GM23338 (cell line): ENCODE measurements at regions not wholly inside any gene's neighbourhood (a gene's known extent, or its start where the extent isn't known, plus 50 kb on each side); places are given as distances from the start of the nearest gene placed in this dataset.

ENCODE experiments used
- ATAC-seq: fragments of 200-7000 bp; cut with Tn5 transposase; 3 replicates; pipeline ENCODE4 v1.9.1; 2020
- DNase-seq: peaks from one replicate; pipeline ENCODE4 v3.0.0-alpha.2; 2015; ENCODE audit warnings: low spot score
- H2AFZ ChIP-seq: fragments of 200-600 bp; sonication (generic); 2 replicates; pipeline ENCODE4 v1.8.0; 2016; ENCODE audit warnings: antibody characterized with exemption, mild to moderate bottlenecking, moderate library complexity
- H3F3A ChIP-seq: fragments of 200-600 bp; sonication (generic); replicated peaks from 2 replicates; pipeline ENCODE4 v1.8.0; 2017; ENCODE audit warnings: antibody characterized with exemption, mixed run types, low read depth
- H3K27ac ChIP-seq: fragments of 200-600 bp; sonication (generic); 2 replicates; pipeline ENCODE4 v1.6.1; 2016; ENCODE audit warnings: low read depth
- H3K27me3 ChIP-seq: fragments of 200-600 bp; sonication (generic); 2 replicates; pipeline ENCODE4 v1.8.0; 2016; ENCODE audit warnings: mild to moderate bottlenecking, mixed run types, moderate library complexity; ENCODE audit not compliant: insufficient read depth
- H3K36me3 ChIP-seq: fragments of 200-600 bp; sonication (generic); 2 replicates; pipeline ENCODE4 v1.8.0; 2016; ENCODE audit warnings: mild to moderate bottlenecking; ENCODE audit not compliant: insufficient read depth
- H3K4me1 ChIP-seq: fragments of 200-600 bp; sonication (generic); 2 replicates; pipeline ENCODE4 v1.8.0; 2016; ENCODE audit warnings: mild to moderate bottlenecking, moderate library complexity; ENCODE audit not compliant: insufficient read depth
- H3K4me2 ChIP-seq: fragments of 200-600 bp; sonication (generic); 2 replicates; pipeline ENCODE4 v1.7.1; 2017; ENCODE audit warnings: mixed run types
- H3K4me3 ChIP-seq: fragments of 200-600 bp; sonication (generic); 2 replicates; pipeline ENCODE4 v1.6.1; 2016; ENCODE audit warnings: mixed run types
- H3K79me2 ChIP-seq: fragments of 200-600 bp; sonication (generic); replicated peaks from 2 replicates; pipeline ENCODE4 v1.8.0; 2017; ENCODE audit warnings: mild to moderate bottlenecking; ENCODE audit not compliant: insufficient read depth
- H3K9me2 ChIP-seq: fragments of 200-600 bp; sonication (generic); 2 replicates; pipeline ENCODE4 v1.8.0; 2017; ENCODE audit not compliant: insufficient read depth
- H4K20me1 ChIP-seq: fragments of 200-600 bp; sonication (generic); replicated peaks from 2 replicates; pipeline ENCODE4 v1.8.0; 2017; ENCODE audit warnings: mild to moderate bottlenecking; ENCODE audit not compliant: insufficient read depth
- H3K27ac Mint-ChIP-seq: 2 replicates; pipeline ENCODE4 v1.8.0; 2020; ENCODE audit warnings: inconsistent platforms, mild to moderate bottlenecking, moderate library complexity, mixed read lengths
- H3K27me3 Mint-ChIP-seq: 3 replicates; pipeline ENCODE4 v1.8.0; 2022; ENCODE audit warnings: low read depth, mild to moderate bottlenecking, moderate library complexity, mixed read lengths, inconsistent platforms; ENCODE audit not compliant: insufficient read depth, poor library complexity
- H3K36me3 Mint-ChIP-seq: 3 replicates; pipeline ENCODE4 v1.8.0; 2021; ENCODE audit warnings: low read depth, mild to moderate bottlenecking, inconsistent platforms, moderate library complexity, mixed read lengths
- H3K4me1 Mint-ChIP-seq: 3 replicates; pipeline ENCODE4 v1.8.0; 2020; ENCODE audit warnings: mild to moderate bottlenecking, inconsistent platforms, mixed read lengths
- H3K4me3 Mint-ChIP-seq: 3 replicates; pipeline ENCODE4 v1.8.0; 2021; ENCODE audit warnings: moderate library complexity, mild to moderate bottlenecking, inconsistent platforms, mixed read lengths
- H3K9me3 Mint-ChIP-seq: 3 replicates; pipeline ENCODE4 v1.8.0; 2020; ENCODE audit warnings: moderate library complexity, mild to moderate bottlenecking, inconsistent platforms, mixed read lengths
- CREB1 ChIP-seq: fragments of 250-450 bp; sonication (Bioruptor Pico); IDR thresholded peaks from 2 replicates; pipeline ENCODE4 v1.5.0; 2020; ENCODE audit warnings: low read depth, mild to moderate bottlenecking, moderate library complexity
- EZH2 ChIP-seq: fragments of 200-600 bp; sonication (generic); IDR thresholded peaks from one replicate; pipeline ENCODE4 v1.8.0; 2017; ENCODE audit warnings: antibody characterized with exemption, mild to moderate bottlenecking, low read depth; ENCODE audit not compliant: unreplicated experiment
- EZH2phosphoT487 ChIP-seq: fragments of 200-600 bp; sonication (generic); IDR thresholded peaks from one replicate; pipeline ENCODE4 v1.8.1; 2018; ENCODE audit warnings: antibody characterized with exemption; ENCODE audit not compliant: unreplicated experiment
- JUNB ChIP-seq: IDR thresholded peaks from one replicate; pipeline ENCODE4 v1.6.1; 2016; ENCODE audit warnings: antibody characterized with exemption; ENCODE audit not compliant: unreplicated experiment
- NANOG ChIP-seq: IDR thresholded peaks from 2 replicates; pipeline ENCODE4 v1.6.1; 2016; ENCODE audit warnings: antibody characterized with exemption, borderline replicate concordance
- POLR2AphosphoS5 ChIP-seq: IDR thresholded peaks from 2 replicates; pipeline ENCODE4 v1.6.1; 2016; ENCODE audit warnings: antibody characterized with exemption, low read depth
- STAT1 ChIP-seq: IDR thresholded peaks from one replicate; pipeline ENCODE4 v1.6.1; 2016; ENCODE audit warnings: antibody characterized with exemption; ENCODE audit not compliant: unreplicated experiment
- ZNF114 ChIP-seq: fragments of 250-450 bp; sonication (Bioruptor Pico); IDR thresholded peaks from 2 replicates; pipeline ENCODE4 v1.5.0; 2020; ENCODE audit warnings: mild to moderate bottlenecking, moderate library complexity
- ZNF331 ChIP-seq: fragments of 250-450 bp; sonication (Bioruptor Pico); IDR thresholded peaks from 2 replicates; pipeline ENCODE4 v1.5.0; 2020; ENCODE audit warnings: low read depth, mild to moderate bottlenecking, moderate library complexity
- TF ChIP-seq, protein P1 (sequence below): IDR thresholded peaks from 2 replicates; pipeline ENCODE4 v1.6.1; 2016; ENCODE audit warnings: antibody characterized with exemption
- TF ChIP-seq, protein P2 (sequence below): IDR thresholded peaks from one replicate; pipeline ENCODE4 v1.6.1; 2018; ENCODE audit warnings: antibody characterized with exemption; ENCODE audit not compliant: unreplicated experiment
- TF ChIP-seq, protein P3 (sequence below): fragments of 250-450 bp; sonication (Bioruptor Pico); IDR thresholded peaks from 2 replicates; pipeline ENCODE4 v1.5.0; 2020; ENCODE audit warnings: mild to moderate bottlenecking, moderate library complexity
- TF ChIP-seq, protein P4 (sequence below), 2 experiments: fragments of 200-600 bp in 1 of 2; sonication (generic) in 1 of 2; conservative IDR thresholded peaks; 2 replicates each; pipeline versions ENCODE4 v1.5.1 to v1.6.1; 2016 to 2017; ENCODE audit warnings: antibody characterized with exemption in 2 of 2, low read depth in 2 of 2, mild to moderate bottlenecking in 2 of 2, moderate library complexity in 1 of 2

DNA sequence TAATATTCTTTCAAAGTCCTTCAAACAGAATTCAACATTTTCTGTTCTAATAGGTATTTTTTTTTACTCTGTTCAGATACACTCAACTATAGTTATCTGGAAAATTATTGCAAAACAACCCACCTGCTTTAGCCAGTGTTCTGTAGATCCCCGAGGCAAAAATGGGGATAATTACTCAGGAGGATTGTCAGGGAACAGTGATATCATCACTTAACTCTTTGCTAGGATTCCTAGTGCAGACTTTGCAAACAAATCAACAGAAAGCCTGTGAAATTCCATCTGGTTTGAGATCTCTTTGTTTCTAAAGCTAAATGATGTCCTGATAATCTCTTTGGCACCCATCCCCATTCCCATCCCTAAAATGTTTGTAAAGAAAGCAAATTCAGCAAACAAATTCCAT, 413.6 kb upstream of the MEIS1 start:
- H3K27ac Mint-ChIP-seq, result no peak overlapping the region
- Histone ChIP-seq H3K9me2 (no peaks in the 10 kb centered on the region), H3K36me3 (no peaks in the 10 kb centered on the region), H3K4me3 (no peak overlapping the region), H3K4me1 (no peaks in the 10 kb centered on the region), H3K27me3 (no peaks in the 10 kb centered on the region), H3K27ac (no peak overlapping the region), H2AFZ (no peak overlapping the region), H4K20me1 (no peaks in the 10 kb centered on the region), H3F3A (no peaks in the 10 kb centered on the region), H3K79me2 (no peaks in the 10 kb centered on the region), H3K4me2 (no peak overlapping the region)
- no peaks in the 10 kb centered on the region for H3K36me3 Mint-ChIP-seq
- H3K27me3 Mint-ChIP-seq, result no peaks in the 10 kb centered on the region
- peaks cover 9% of the 10 kb centered on the region for H3K4me1 Mint-ChIP-seq
- DNase-seq, result no peak
- H3K9me3 Mint-ChIP-seq, result no peaks in the 10 kb centered on the region
- no peak overlapping the region for H3K4me3 Mint-ChIP-seq
- no peak for TF ChIP-seq ZNF114 (CRISPR knock-in tag)
- no peak for TF ChIP-seq POLR2AphosphoS5
- TF ChIP-seq CREB1, result no peak
- TF ChIP-seq, protein P1, sequence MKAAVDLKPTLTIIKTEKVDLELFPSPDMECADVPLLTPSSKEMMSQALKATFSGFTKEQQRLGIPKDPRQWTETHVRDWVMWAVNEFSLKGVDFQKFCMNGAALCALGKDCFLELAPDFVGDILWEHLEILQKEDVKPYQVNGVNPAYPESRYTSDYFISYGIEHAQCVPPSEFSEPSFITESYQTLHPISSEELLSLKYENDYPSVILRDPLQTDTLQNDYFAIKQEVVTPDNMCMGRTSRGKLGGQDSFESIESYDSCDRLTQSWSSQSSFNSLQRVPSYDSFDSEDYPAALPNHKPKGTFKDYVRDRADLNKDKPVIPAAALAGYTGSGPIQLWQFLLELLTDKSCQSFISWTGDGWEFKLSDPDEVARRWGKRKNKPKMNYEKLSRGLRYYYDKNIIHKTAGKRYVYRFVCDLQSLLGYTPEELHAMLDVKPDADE, result no peak
- no peak for TF ChIP-seq EZH2phosphoT487
- no peak for TF ChIP-seq STAT1
- no peak for TF ChIP-seq NANOG
- TF ChIP-seq EZH2, result no peak
- TF ChIP-seq, protein P2, sequence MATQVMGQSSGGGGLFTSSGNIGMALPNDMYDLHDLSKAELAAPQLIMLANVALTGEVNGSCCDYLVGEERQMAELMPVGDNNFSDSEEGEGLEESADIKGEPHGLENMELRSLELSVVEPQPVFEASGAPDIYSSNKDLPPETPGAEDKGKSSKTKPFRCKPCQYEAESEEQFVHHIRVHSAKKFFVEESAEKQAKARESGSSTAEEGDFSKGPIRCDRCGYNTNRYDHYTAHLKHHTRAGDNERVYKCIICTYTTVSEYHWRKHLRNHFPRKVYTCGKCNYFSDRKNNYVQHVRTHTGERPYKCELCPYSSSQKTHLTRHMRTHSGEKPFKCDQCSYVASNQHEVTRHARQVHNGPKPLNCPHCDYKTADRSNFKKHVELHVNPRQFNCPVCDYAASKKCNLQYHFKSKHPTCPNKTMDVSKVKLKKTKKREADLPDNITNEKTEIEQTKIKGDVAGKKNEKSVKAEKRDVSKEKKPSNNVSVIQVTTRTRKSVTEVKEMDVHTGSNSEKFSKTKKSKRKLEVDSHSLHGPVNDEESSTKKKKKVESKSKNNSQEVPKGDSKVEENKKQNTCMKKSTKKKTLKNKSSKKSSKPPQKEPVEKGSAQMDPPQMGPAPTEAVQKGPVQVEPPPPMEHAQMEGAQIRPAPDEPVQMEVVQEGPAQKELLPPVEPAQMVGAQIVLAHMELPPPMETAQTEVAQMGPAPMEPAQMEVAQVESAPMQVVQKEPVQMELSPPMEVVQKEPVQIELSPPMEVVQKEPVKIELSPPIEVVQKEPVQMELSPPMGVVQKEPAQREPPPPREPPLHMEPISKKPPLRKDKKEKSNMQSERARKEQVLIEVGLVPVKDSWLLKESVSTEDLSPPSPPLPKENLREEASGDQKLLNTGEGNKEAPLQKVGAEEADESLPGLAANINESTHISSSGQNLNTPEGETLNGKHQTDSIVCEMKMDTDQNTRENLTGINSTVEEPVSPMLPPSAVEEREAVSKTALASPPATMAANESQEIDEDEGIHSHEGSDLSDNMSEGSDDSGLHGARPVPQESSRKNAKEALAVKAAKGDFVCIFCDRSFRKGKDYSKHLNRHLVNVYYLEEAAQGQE, result no peak
- TF ChIP-seq JUNB, result no peak
- TF ChIP-seq ZNF331 (CRISPR knock-in tag), result no peak
- TF ChIP-seq, protein P3, sequence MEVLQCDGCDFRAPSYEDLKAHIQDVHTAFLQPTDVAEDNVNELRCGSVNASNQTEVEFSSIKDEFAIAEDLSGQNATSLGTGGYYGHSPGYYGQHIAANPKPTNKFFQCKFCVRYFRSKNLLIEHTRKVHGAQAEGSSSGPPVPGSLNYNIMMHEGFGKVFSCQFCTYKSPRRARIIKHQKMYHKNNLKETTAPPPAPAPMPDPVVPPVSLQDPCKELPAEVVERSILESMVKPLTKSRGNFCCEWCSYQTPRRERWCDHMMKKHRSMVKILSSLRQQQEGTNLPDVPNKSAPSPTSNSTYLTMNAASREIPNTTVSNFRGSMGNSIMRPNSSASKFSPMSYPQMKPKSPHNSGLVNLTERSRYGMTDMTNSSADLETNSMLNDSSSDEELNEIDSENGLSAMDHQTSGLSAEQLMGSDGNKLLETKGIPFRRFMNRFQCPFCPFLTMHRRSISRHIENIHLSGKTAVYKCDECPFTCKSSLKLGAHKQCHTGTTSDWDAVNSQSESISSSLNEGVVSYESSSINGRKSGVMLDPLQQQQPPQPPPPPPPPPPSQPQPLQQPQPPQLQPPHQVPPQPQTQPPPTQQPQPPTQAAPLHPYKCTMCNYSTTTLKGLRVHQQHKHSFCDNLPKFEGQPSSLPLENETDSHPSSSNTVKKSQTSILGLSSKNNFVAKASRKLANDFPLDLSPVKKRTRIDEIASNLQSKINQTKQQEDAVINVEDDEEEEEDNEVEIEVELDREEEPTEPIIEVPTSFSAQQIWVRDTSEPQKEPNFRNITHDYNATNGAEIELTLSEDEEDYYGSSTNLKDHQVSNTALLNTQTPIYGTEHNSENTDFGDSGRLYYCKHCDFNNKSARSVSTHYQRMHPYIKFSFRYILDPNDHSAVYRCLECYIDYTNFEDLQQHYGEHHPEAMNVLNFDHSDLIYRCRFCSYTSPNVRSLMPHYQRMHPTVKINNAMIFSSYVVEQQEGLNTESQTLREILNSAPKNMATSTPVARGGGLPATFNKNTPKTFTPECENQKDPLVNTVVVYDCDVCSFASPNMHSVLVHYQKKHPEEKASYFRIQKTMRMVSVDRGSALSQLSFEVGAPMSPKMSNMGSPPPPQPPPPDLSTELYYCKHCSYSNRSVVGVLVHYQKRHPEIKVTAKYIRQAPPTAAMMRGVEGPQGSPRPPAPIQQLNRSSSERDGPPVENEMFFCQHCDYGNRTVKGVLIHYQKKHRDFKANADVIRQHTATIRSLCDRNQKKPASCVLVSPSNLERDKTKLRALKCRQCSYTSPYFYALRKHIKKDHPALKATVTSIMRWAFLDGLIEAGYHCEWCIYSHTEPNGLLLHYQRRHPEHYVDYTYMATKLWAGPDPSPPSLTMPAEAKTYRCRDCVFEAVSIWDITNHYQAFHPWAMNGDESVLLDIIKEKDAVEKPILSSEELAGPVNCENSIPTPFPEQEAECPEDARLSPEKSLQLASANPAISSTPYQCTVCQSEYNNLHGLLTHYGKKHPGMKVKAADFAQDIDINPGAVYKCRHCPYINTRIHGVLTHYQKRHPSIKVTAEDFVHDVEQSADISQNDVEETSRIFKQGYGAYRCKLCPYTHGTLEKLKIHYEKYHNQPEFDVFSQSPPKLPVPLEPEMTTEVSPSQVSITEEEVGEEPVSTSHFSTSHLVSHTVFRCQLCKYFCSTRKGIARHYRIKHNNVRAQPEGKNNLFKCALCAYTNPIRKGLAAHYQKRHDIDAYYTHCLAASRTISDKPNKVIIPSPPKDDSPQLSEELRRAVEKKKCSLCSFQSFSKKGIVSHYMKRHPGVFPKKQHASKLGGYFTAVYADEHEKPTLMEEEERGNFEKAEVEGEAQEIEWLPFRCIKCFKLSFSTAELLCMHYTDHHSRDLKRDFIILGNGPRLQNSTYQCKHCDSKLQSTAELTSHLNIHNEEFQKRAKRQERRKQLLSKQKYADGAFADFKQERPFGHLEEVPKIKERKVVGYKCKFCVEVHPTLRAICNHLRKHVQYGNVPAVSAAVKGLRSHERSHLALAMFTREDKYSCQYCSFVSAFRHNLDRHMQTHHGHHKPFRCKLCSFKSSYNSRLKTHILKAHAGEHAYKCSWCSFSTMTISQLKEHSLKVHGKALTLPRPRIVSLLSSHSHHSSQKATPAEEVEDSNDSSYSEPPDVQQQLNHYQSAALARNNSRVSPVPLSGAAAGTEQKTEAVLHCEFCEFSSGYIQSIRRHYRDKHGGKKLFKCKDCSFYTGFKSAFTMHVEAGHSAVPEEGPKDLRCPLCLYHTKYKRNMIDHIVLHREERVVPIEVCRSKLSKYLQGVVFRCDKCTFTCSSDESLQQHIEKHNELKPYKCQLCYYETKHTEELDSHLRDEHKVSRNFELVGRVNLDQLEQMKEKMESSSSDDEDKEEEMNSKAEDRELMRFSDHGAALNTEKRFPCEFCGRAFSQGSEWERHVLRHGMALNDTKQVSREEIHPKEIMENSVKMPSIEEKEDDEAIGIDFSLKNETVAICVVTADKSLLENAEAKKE (CRISPR knock-in tag), result no peak
- TF ChIP-seq, protein P4, sequence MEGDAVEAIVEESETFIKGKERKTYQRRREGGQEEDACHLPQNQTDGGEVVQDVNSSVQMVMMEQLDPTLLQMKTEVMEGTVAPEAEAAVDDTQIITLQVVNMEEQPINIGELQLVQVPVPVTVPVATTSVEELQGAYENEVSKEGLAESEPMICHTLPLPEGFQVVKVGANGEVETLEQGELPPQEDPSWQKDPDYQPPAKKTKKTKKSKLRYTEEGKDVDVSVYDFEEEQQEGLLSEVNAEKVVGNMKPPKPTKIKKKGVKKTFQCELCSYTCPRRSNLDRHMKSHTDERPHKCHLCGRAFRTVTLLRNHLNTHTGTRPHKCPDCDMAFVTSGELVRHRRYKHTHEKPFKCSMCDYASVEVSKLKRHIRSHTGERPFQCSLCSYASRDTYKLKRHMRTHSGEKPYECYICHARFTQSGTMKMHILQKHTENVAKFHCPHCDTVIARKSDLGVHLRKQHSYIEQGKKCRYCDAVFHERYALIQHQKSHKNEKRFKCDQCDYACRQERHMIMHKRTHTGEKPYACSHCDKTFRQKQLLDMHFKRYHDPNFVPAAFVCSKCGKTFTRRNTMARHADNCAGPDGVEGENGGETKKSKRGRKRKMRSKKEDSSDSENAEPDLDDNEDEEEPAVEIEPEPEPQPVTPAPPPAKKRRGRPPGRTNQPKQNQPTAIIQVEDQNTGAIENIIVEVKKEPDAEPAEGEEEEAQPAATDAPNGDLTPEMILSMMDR (conservative IDR thresholded peaks at IDR 0.05; ENCODE audit: low read depth in 2 of 2), result no peak
- ATAC-seq, result no peak
